Keratinocyte (primary cell): ENCODE measurements at regions not wholly inside any gene's neighbourhood (a gene's known extent, or its start where the extent isn't known, plus 50 kb on each side); places are given as distances from the start of the nearest gene placed in this dataset.
A peak's percentile ranks its signal among the peaks of the same experiment; 100 is the strongest.

Experiments
- DNase-seq: peaks from one replicate; pipeline ENCODE4 v3.0.0-alpha.2; 2011; ENCODE audit warnings: low read depth, missing footprints, low spot score
- FAIRE-seq: peaks from 2 replicates; lab custom pipeline; 2011; peaks lifted over from hg19 to GRCh38; lab: Jason Lieb, UNC
- H2AFZ ChIP-seq: 2 replicates; pipeline ENCODE4 v1.6.0; 2012; ENCODE audit warnings: low read length, control low read depth, inconsistent platforms; ENCODE audit not compliant: control insufficient read depth
- H3K27ac ChIP-seq: 2 replicates; pipeline ENCODE4 v1.5.1; 2011; ENCODE audit warnings: low read length; ENCODE audit not compliant: control insufficient read depth, insufficient read depth
- H3K27me3 ChIP-seq: 3 replicates; pipeline ENCODE4 v1.6.0; 2011; ENCODE audit warnings: low read length; ENCODE audit not compliant: control insufficient read depth, insufficient read depth; ENCODE audit errors: extremely low read depth
- H3K36me3 ChIP-seq, 2 experiments: 2 replicates in 1 of 2; 3 replicates in 1 of 2; pipeline ENCODE4 v1.5.1; 2011; ENCODE audit warnings: low read length in 2 of 2, mild to moderate bottlenecking in 1 of 2; ENCODE audit not compliant: control insufficient read depth in 2 of 2, insufficient read depth in 2 of 2; ENCODE audit errors: extremely low read depth in 1 of 2
- H3K4me1 ChIP-seq: 3 replicates; pipeline ENCODE4 v1.5.1; 2011; ENCODE audit warnings: low read length; ENCODE audit not compliant: control insufficient read depth, insufficient read depth; ENCODE audit errors: extremely low read depth
- H3K4me2 ChIP-seq: 3 replicates; pipeline ENCODE4 v1.6.0; 2011; ENCODE audit warnings: low read depth, low read length; ENCODE audit not compliant: control insufficient read depth, insufficient read depth; ENCODE audit errors: extremely low read depth
- H3K4me3 ChIP-seq, 3 experiments: fragments of 200-600 bp in 1 of 3; sonication (generic) in 1 of 3; 2 replicates in 2 of 3; 3 replicates in 1 of 3; pipeline ENCODE4 v1.5.1; 2011 to 2016; ENCODE audit warnings: low read length in 3 of 3, mild to moderate bottlenecking in 3 of 3, control low read depth in 2 of 3, inconsistent platforms in 1 of 3, low read depth in 1 of 3, mixed read lengths in 1 of 3, mixed run types in 1 of 3, moderate library complexity in 1 of 3; ENCODE audit not compliant: control insufficient read depth in 2 of 3, insufficient read depth in 2 of 3; ENCODE audit errors: extremely low read depth in 1 of 3
- H3K79me2 ChIP-seq: 2 replicates; pipeline ENCODE4 v1.6.0; 2012; ENCODE audit warnings: low read length; ENCODE audit not compliant: control insufficient read depth, insufficient read depth
- H3K9ac ChIP-seq: 3 replicates; pipeline ENCODE4 v1.6.0; 2011; ENCODE audit warnings: low read length; ENCODE audit not compliant: control insufficient read depth, insufficient read depth; ENCODE audit errors: extremely low read depth
- H3K9me1 ChIP-seq: 3 replicates; pipeline ENCODE4 v1.6.0; 2011; ENCODE audit warnings: low read length; ENCODE audit not compliant: control insufficient read depth, insufficient read depth; ENCODE audit errors: extremely low read depth
- H3K9me3 ChIP-seq: 2 replicates; pipeline ENCODE4 v1.5.1; 2012; ENCODE audit warnings: low read depth, low read length; ENCODE audit not compliant: control insufficient read depth
- H4K20me1 ChIP-seq: 3 replicates; pipeline ENCODE4 v1.6.0; 2011; ENCODE audit warnings: low read length; ENCODE audit not compliant: control insufficient read depth, insufficient read depth; ENCODE audit errors: extremely low read depth
- CTCF ChIP-seq, 3 experiments: IDR thresholded peaks in 1 of 3; conservative IDR thresholded peaks in 1 of 3; optimal IDR thresholded peaks in 1 of 3; 2 replicates in 2 of 3; 3 replicates in 1 of 3; pipeline versions ENCODE3 to v1.5.1; 2011; ENCODE audit warnings: low read length in 3 of 3, mild to moderate bottlenecking in 3 of 3, moderate library complexity in 2 of 3, control low read depth in 1 of 3, inconsistent platforms in 1 of 3; ENCODE audit not compliant: insufficient read depth in 2 of 3; ENCODE audit errors: extremely low read depth in 1 of 3
- EZH2 ChIP-seq: IDR thresholded peaks from one replicate; pipeline ENCODE4 v1.6.1; 2012; ENCODE audit warnings: inconsistent platforms, mild to moderate bottlenecking, low read length, moderate library complexity
- dilution Hi-C: fragments of 300-500 bp; cut with MboI; formaldehyde crosslinking; loops from one replicate; pipeline ENCODE4 v1.7.0; 2020; ENCODE audit warnings: low sequenced_read_pairs; ENCODE audit not compliant: extremely low pct_ligation_motif_present

- no peak for DNase-seq
- dilution Hi-C loops, result no loop called here
- no peak overlapping the region for H3K4me2 ChIP-seq
- H3K9me1 ChIP-seq, result no peaks in the 10 kb centered on the region
- H3K79me2 ChIP-seq, result no peaks in the 10 kb centered on the region
- TF ChIP-seq CTCF (optimal IDR thresholded peaks at IDR 0.05 in 1 of 3, IDR thresholded peaks at IDR 0.05 in 1 of 3, conservative IDR thresholded peaks at IDR 0.05 in 1 of 3; ENCODE audit: extremely low read depth in 1 of 3, insufficient read depth in 2 of 3, low read length in 3 of 3) (no peak), EZH2 (no peak)
- no peak for FAIRE-seq
- H3K9ac ChIP-seq, result no peak overlapping the region
- H3K9me3 ChIP-seq, result no peaks in the 10 kb centered on the region
- H4K20me1 ChIP-seq, result no peaks in the 10 kb centered on the region
- no peaks in the 10 kb centered on the region for H3K36me3 ChIP-seq
- no peak overlapping the region for H2AFZ ChIP-seq
- H3K4me1 ChIP-seq, result no peaks in the 10 kb centered on the region
- no peak overlapping the region for H3K4me3 ChIP-seq
- H3K27me3 ChIP-seq, result no peaks in the 10 kb centered on the region
- H3K27ac ChIP-seq, result no peak overlapping the region
These were observed 233.0 kb upstream of the KCNMB2 start for GRCh38 chr3:178302966-178303930.

- Histone ChIP-seq H3K27ac (no peak overlapping the region), H3K36me3 (no peaks in the 10 kb centered on the region), H3K27me3 (no peaks in the 10 kb centered on the region), H3K9ac (no peak overlapping the region), H3K4me1 (no peaks in the 10 kb centered on the region), H4K20me1 (no peaks in the 10 kb centered on the region), H3K4me2 (no peak overlapping the region), H3K9me3 (no peaks in the 10 kb centered on the region), H3K4me3 (no peak overlapping the region), H2AFZ (no peak overlapping the region), H3K79me2 (no peaks in the 10 kb centered on the region), H3K9me1 (no peaks in the 10 kb centered on the region)
- dilution Hi-C loops, result no loop called here
- FAIRE-seq, result peak; percentile 13
- TF ChIP-seq EZH2 (no peak), CTCF (optimal IDR thresholded peaks at IDR 0.05 in 1 of 3, IDR thresholded peaks at IDR 0.05 in 1 of 3, conservative IDR thresholded peaks at IDR 0.05 in 1 of 3; ENCODE audit: extremely low read depth in 1 of 3, insufficient read depth in 2 of 3, low read length in 3 of 3) (no peak)
- DNase-seq, result no peak
These were observed 231.3 kb upstream of the KCNMB2 start for GRCh38 chr3:178304758-178305467.
